Left ventricle myocardium inferior (tissue), 1 donor: ENCODE measurements at regions not wholly inside any gene's neighbourhood (a gene's known extent, or its start where the extent isn't known, plus 50 kb on each side); places are given as distances from the start of the nearest gene placed in this dataset.

Source experiments
- DNase-seq: peaks from one replicate; pipeline ENCODE4 v3.0.0-alpha.2; 2020
- H3K27ac ChIP-seq: fragments of 200-600 bp; replicated peaks from 2 replicates; pipeline ENCODE4 v1.8.0; 2021
- H3K27me3 ChIP-seq: fragments of 200-600 bp; 2 replicates; pipeline ENCODE4 v1.8.0; 2021; ENCODE audit warnings: low read depth
- H3K36me3 ChIP-seq: fragments of 200-600 bp; 2 replicates; pipeline ENCODE4 v1.8.0; 2021
- H3K4me1 ChIP-seq: fragments of 200-600 bp; 2 replicates; pipeline ENCODE4 v1.8.0; 2021
- H3K4me3 ChIP-seq: fragments of 200-600 bp; 2 replicates; pipeline ENCODE4 v1.8.0; 2021; ENCODE audit warnings: mild to moderate bottlenecking, moderate library complexity
- H3K9me3 ChIP-seq: fragments of 200-600 bp; replicated peaks from 2 replicates; pipeline ENCODE4 v1.8.0; 2021
- intact Hi-C: fragments of 100-400 bp; cut with micrococcal nuclease; formaldehyde crosslinking; loops from one replicate; pipeline ENCODE4 v1.11.0; 2022
- TF ChIP-seq, protein P1 (sequence below): fragments of 200-600 bp; IDR thresholded peaks from 2 replicates; pipeline ENCODE4 v1.8.0; 2021; ENCODE audit warnings: antibody characterized with exemption, mild to moderate bottlenecking, borderline replicate concordance
- donor health status: DM: no; HTN: yes; CAD: no; lungs with severe emphysema.

DNA sequence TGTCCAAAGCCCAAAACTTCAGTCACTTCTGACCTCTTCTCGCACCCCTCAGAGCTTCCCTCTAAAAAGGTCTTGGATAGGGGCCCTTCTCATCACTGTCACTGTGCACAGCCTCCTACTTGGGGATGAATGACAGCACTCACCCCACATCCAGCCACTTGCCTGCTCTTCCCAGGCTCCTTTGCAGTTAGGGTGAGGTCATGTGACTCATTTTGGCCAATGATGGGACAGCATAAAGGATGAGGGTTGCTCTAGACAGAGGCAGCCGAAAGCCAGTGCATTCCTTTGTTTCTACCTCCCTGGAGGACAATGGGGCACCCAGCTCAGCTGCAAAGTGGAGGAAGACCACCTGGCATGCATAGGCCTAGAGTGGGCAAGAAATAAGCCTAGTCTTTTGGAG, 1413.3 kb downstream of the TBC1D22A start:
- intact Hi-C loops: no loop called here
- no peaks in the 10 kb centered on the region for H3K36me3 ChIP-seq
- no peak for DNase-seq
- no peaks in the 10 kb centered on the region for H3K9me3 ChIP-seq
- peaks cover 80% of the 10 kb centered on the region for H3K27me3 ChIP-seq
- H3K4me1 ChIP-seq: no peaks in the 10 kb centered on the region
- H3K27ac ChIP-seq: no peak overlapping the region
- TF ChIP-seq, protein P1, sequence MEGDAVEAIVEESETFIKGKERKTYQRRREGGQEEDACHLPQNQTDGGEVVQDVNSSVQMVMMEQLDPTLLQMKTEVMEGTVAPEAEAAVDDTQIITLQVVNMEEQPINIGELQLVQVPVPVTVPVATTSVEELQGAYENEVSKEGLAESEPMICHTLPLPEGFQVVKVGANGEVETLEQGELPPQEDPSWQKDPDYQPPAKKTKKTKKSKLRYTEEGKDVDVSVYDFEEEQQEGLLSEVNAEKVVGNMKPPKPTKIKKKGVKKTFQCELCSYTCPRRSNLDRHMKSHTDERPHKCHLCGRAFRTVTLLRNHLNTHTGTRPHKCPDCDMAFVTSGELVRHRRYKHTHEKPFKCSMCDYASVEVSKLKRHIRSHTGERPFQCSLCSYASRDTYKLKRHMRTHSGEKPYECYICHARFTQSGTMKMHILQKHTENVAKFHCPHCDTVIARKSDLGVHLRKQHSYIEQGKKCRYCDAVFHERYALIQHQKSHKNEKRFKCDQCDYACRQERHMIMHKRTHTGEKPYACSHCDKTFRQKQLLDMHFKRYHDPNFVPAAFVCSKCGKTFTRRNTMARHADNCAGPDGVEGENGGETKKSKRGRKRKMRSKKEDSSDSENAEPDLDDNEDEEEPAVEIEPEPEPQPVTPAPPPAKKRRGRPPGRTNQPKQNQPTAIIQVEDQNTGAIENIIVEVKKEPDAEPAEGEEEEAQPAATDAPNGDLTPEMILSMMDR: no peak
- no peak overlapping the region for H3K4me3 ChIP-seq

GRCh38 chr22:48173773-48174160, 1411.3 kb downstream of the TBC1D22A start:
- no peak for DNase-seq
- H3K27ac ChIP-seq: no peak overlapping the region
- H3K9me3 ChIP-seq: no peaks in the 10 kb centered on the region
- no peaks in the 10 kb centered on the region for H3K36me3 ChIP-seq
- H3K4me3 ChIP-seq: no peak overlapping the region
- intact Hi-C loops: no loop called here
- H3K27me3 ChIP-seq: peaks cover 81% of the 10 kb centered on the region
- TF ChIP-seq, protein P1: no peak
- no peaks in the 10 kb centered on the region for H3K4me1 ChIP-seq

GRCh38 chr22:48173061-48173772, 1410.8 kb downstream of the TBC1D22A start:
- intact Hi-C loops: no loop called here
- Histone ChIP-seq H3K9me3 (no peaks in the 10 kb centered on the region), H3K27me3 (peaks cover 78% of the 10 kb centered on the region), H3K27ac (no peak overlapping the region), H3K4me1 (no peaks in the 10 kb centered on the region), H3K36me3 (no peaks in the 10 kb centered on the region), H3K4me3 (no peak overlapping the region)
- TF ChIP-seq, protein P1: no peak
- no peak for DNase-seq

DNA sequence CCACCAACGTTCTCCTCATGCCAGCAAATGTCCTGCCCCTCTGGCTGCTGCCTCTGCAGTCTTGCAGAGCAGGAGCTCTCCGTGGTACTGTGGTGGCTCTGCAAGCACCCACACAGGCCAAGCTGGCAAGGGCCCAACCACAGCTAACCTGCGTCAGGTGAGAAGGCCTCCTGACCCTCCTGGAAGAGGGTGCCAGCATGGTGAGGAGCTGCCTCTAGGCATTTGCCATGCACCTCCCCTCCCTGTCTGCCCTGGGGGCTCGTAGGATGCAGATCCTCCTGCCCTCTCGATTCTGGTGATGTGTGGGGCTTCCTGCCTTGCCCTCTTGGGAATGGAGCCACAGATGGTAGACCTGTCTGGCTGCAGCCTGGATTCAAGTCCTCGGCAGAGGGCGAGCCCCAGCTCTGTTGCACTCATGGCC, 1408.8 kb downstream of the TBC1D22A start:
- no peaks in the 10 kb centered on the region for H3K36me3 ChIP-seq
- H3K27me3 ChIP-seq: peaks cover 69% of the 10 kb centered on the region
- intact Hi-C loops: no loop called here
- TF ChIP-seq, protein P1: no peak
- no peak overlapping the region for H3K27ac ChIP-seq
- no peak for DNase-seq
- H3K4me1 ChIP-seq: no peaks in the 10 kb centered on the region
- H3K9me3 ChIP-seq: no peaks in the 10 kb centered on the region
- no peak overlapping the region for H3K4me3 ChIP-seq

- intact Hi-C loops: no loop called here
- peaks cover 66% of the 10 kb centered on the region for H3K27me3 ChIP-seq
Observed at GRCh38 chr22:48169227-48169626, 1406.8 kb downstream of the TBC1D22A start.

More at GRCh38 chr22:48169227-48169626, 1406.8 kb downstream of the TBC1D22A start:
- TF ChIP-seq, protein P1: no peak
- H3K36me3 ChIP-seq: no peaks in the 10 kb centered on the region
- DNase-seq: no peak
- H3K4me1 ChIP-seq: no peaks in the 10 kb centered on the region
- H3K9me3 ChIP-seq: no peaks in the 10 kb centered on the region
- no peak overlapping the region for H3K4me3 ChIP-seq
- no peak overlapping the region for H3K27ac ChIP-seq
